ENCODE measurements at regions not wholly inside any gene's neighbourhood (a gene's known extent, or its start where the extent isn't known, plus 50 kb on each side); places are given as distances from the start of the nearest gene placed in this dataset.

GRCh38 chr15:25181293-25182097 lies 226.7 kb downstream of the SNRPN start:
- DNase-seq (no peak), ATAC-seq (ENCODE audit: low read depth) (no peak)
- ChIA-PET POLR2A (no interaction called here), CTCF (no interaction called here)
- no peaks in the 10 kb centered on the region for H3K4me1 Mint-ChIP-seq
- Histone ChIP-seq H2AFZ (ENCODE audit: insufficient read depth, low read depth, low read length, poor library complexity, severe bottlenecking) (no peak overlapping the region), H3K4me1 (ENCODE audit: control insufficient read depth in 2 of 2, insufficient read depth in 2 of 2, low read length in 2 of 2) (no peaks in the 10 kb centered on the region), H3K27ac (ENCODE audit: low read length in 2 of 2) (no peak overlapping the region), H3K36me3 (replicated peaks in 1 of 2; ENCODE audit: control extremely low read depth in 1 of 2, control insufficient read depth in 1 of 2, extremely low read depth in 1 of 2, insufficient read depth in 2 of 2, low read length in 1 of 2) (no peaks in the 10 kb centered on the region), H3K4me3 (ENCODE audit: control extremely low read depth in 1 of 5, extremely low read depth in 1 of 5, insufficient read depth in 1 of 5, low read depth in 2 of 5, low read length in 4 of 5) (no peak overlapping the region), H3K9me3 (ENCODE audit: control extremely low read depth in 1 of 3, control insufficient read depth in 2 of 3, insufficient read depth in 1 of 3, low read length in 2 of 3) (peaks cover 0 to 99% (median 0%) of the 10 kb centered on the region in 3 donors), H3K79me2 (ENCODE audit: control insufficient read depth, insufficient read depth, low read length) (no peaks in the 10 kb centered on the region), H3K27me3 (replicated peaks in 1 of 4; ENCODE audit: control extremely low read depth in 1 of 4, control insufficient read depth in 3 of 4, insufficient read depth in 4 of 4, low read length in 3 of 4) (no peaks in the 10 kb centered on the region), H4K20me1 (ENCODE audit: control insufficient read depth, insufficient read depth, low read length, poor library complexity, severe bottlenecking) (no peaks in the 10 kb centered on the region), H3K9ac (ENCODE audit: low read length) (no peak overlapping the region), H3K4me2 (replicated peaks; ENCODE audit: low read depth, low read length, poor library complexity, severe bottlenecking) (no peak overlapping the region)
- 91% methylated on average over 17 of the region's 17 CpGs for WGBS (ENCODE audit: insufficient coverage)
- H3K4me3 Mint-ChIP-seq: no peak overlapping the region
- no peaks in the 10 kb centered on the region for H3K9me3 Mint-ChIP-seq (ENCODE audit: insufficient read depth)
- H3K27me3 Mint-ChIP-seq: no peaks in the 10 kb centered on the region
- intact Hi-C loops (cut with micrococcal nuclease): no loop called here
- no peak overlapping the region for H3K27ac Mint-ChIP-seq
- TF ChIP-seq CTCF (IDR thresholded peaks at IDR 0.05) (no peak), EZH2 (IDR thresholded peaks at IDR 0.05; ENCODE audit: borderline replicate concordance, insufficient read depth, low read depth, low read length, poor library complexity, severe bottlenecking) (no peak)

GRCh38 chr15:25182098-25182478 lies 227.3 kb downstream of the SNRPN start:
- Mint-ChIP-seq H3K4me1 (no peaks in the 10 kb centered on the region), H3K27ac (no peak overlapping the region), H3K9me3 (ENCODE audit: insufficient read depth) (no peaks in the 10 kb centered on the region), H3K27me3 (no peaks in the 10 kb centered on the region), H3K4me3 (no peak overlapping the region)
- 100% methylated on average over 5 of the region's 6 CpGs for WGBS (ENCODE audit: insufficient coverage)
- no peak for TF ChIP-seq EZH2 (IDR thresholded peaks at IDR 0.05; ENCODE audit: borderline replicate concordance, insufficient read depth, low read depth, low read length, poor library complexity, severe bottlenecking)
- no peak for TF ChIP-seq CTCF (IDR thresholded peaks at IDR 0.05)
- Histone ChIP-seq H3K4me3 (ENCODE audit: control extremely low read depth in 1 of 5, extremely low read depth in 1 of 5, insufficient read depth in 1 of 5, low read depth in 2 of 5, low read length in 4 of 5) (no peak overlapping the region), H4K20me1 (ENCODE audit: control insufficient read depth, insufficient read depth, low read length, poor library complexity, severe bottlenecking) (no peaks in the 10 kb centered on the region), H3K4me1 (ENCODE audit: control insufficient read depth in 2 of 2, insufficient read depth in 2 of 2, low read length in 2 of 2) (no peaks in the 10 kb centered on the region), H2AFZ (ENCODE audit: insufficient read depth, low read depth, low read length, poor library complexity, severe bottlenecking) (no peak overlapping the region), H3K4me2 (replicated peaks; ENCODE audit: low read depth, low read length, poor library complexity, severe bottlenecking) (no peak overlapping the region), H3K9ac (ENCODE audit: low read length) (no peak overlapping the region), H3K27me3 (replicated peaks in 1 of 4; ENCODE audit: control extremely low read depth in 1 of 4, control insufficient read depth in 3 of 4, insufficient read depth in 4 of 4, low read length in 3 of 4) (no peaks in the 10 kb centered on the region), H3K27ac (ENCODE audit: low read length in 2 of 2) (no peak overlapping the region), H3K79me2 (ENCODE audit: control insufficient read depth, insufficient read depth, low read length) (no peaks in the 10 kb centered on the region), H3K9me3 (ENCODE audit: control extremely low read depth in 1 of 3, control insufficient read depth in 2 of 3, insufficient read depth in 1 of 3, low read length in 2 of 3) (peaks cover 0 to 99% (median 0%) of the 10 kb centered on the region in 3 donors), H3K36me3 (replicated peaks in 1 of 2; ENCODE audit: control extremely low read depth in 1 of 2, control insufficient read depth in 1 of 2, extremely low read depth in 1 of 2, insufficient read depth in 2 of 2, low read length in 1 of 2) (no peaks in the 10 kb centered on the region)
- no peak for ATAC-seq (ENCODE audit: low read depth)
- no peak for DNase-seq
- CTCF ChIA-PET: no interaction called here
- intact Hi-C loops (cut with micrococcal nuclease): no loop called here
- POLR2A ChIA-PET: no interaction called here
